ENCODE measurements at regions not wholly inside any gene's neighbourhood (a gene's known extent, or its start where the extent isn't known, plus 50 kb on each side); places are given as distances from the start of the nearest gene placed in this dataset.
"Not testable (repeated sequence)": the region's sequence is repeated elsewhere in the genome, so short reads cannot be mapped to it uniquely, and the experiment has no call there.

DNA sequence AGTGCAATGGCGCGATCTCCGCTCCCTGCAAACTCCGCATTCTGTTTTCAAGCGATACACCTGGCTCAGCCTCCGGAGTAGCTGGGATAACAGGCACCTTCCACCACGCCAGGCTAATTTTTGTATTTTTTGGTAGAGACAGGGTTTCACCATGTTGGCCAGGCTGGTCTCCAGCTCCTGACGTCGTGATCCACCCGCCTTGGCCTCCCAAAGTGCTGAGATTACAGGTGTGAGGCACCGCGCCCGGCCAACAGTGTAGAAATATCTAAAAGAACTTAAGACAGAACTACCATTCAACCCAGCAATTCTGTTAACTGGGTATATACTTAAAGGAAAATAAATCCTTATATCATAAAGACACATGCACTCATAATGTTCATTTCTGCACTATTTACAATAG is 335.3 kb upstream of the LUZP2 start:
- DNase-seq (ENCODE audit: low read depth), result no peak
- no peak overlapping the region for H3K4me3 ChIP-seq (ENCODE audit: control insufficient read depth, low read depth, low read length)
- TF ChIP-seq, protein P1, sequence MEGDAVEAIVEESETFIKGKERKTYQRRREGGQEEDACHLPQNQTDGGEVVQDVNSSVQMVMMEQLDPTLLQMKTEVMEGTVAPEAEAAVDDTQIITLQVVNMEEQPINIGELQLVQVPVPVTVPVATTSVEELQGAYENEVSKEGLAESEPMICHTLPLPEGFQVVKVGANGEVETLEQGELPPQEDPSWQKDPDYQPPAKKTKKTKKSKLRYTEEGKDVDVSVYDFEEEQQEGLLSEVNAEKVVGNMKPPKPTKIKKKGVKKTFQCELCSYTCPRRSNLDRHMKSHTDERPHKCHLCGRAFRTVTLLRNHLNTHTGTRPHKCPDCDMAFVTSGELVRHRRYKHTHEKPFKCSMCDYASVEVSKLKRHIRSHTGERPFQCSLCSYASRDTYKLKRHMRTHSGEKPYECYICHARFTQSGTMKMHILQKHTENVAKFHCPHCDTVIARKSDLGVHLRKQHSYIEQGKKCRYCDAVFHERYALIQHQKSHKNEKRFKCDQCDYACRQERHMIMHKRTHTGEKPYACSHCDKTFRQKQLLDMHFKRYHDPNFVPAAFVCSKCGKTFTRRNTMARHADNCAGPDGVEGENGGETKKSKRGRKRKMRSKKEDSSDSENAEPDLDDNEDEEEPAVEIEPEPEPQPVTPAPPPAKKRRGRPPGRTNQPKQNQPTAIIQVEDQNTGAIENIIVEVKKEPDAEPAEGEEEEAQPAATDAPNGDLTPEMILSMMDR (IDR thresholded peaks at IDR 0.05; ENCODE audit: control insufficient read depth, insufficient read depth, low read depth, low read length, missing control alignments), result no peak

DNA sequence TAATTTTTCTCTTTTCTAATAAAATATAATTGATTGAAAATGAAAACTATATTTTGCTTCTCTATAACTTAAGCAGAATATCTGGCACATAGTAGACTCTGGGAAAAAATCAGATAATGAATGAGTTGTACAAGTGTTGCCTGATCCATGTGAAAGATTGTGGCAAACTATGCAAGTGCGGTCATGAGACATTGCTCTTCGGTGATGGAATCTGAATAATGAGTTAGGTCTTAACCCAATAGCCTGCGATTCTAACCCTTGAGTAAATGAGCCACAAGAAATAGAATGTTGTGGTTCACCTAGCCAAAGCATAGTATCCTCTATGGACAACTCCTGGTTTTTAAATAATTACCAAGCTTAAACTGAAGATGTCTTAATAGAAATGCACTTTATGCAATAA is 333.7 kb upstream of the LUZP2 start:
- TF ChIP-seq, protein P1 (IDR thresholded peaks at IDR 0.05; ENCODE audit: control insufficient read depth, insufficient read depth, low read depth, low read length, missing control alignments), result no peak
- H3K4me3 ChIP-seq (ENCODE audit: control insufficient read depth, low read depth, low read length), result no peak overlapping the region
- no peak for DNase-seq (ENCODE audit: low read depth)

DNA sequence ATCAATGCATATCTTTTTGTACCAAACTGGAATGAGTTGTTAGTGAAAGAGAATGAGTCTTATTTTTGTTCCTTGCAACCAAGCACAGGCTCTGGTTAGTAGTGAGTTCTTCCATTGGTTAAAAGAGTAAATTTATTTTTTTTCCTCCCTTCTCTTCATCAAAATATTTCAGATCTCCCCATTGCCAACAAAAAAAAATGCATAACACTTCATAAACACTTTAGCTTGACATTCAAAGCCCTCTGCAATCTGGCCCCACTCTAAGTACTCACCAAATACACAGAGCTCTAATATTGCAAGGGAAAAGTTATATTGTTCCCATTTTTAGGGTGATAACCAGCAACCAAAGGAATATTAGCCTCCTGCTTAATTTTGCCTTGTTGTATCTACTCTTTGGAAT is 333.0 kb upstream of the LUZP2 start:
- TF ChIP-seq, protein P1 (IDR thresholded peaks at IDR 0.05; ENCODE audit: control insufficient read depth, insufficient read depth, low read depth, low read length, missing control alignments), result no peak
- H3K4me3 ChIP-seq (ENCODE audit: control insufficient read depth, low read depth, low read length), result no peak overlapping the region
- no peak for DNase-seq (ENCODE audit: low read depth)

DNA sequence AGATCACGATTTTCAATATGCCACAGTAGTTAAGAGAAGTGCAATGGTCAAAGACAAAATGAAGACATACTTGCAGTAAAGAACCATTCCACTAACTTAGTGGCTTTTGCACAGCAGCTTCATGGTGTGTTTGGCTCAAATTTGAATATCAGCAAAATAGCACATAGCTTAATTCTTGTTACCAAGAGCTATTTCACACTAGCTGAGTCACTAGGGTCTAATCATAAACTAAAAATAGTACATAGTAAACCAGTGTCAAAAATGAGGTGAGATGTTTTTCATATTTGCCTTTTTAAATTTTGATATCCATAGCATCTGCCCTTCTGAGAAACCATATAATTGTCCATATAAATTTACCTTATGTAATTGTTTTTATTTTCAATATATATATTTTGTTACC is 325.0 kb upstream of the LUZP2 start:
- no peak overlapping the region for H3K4me3 ChIP-seq (ENCODE audit: control insufficient read depth, low read depth, low read length)
- DNase-seq (ENCODE audit: low read depth), result no peak
- TF ChIP-seq, protein P1 (IDR thresholded peaks at IDR 0.05; ENCODE audit: control insufficient read depth, insufficient read depth, low read depth, low read length, missing control alignments), result no peak

DNA sequence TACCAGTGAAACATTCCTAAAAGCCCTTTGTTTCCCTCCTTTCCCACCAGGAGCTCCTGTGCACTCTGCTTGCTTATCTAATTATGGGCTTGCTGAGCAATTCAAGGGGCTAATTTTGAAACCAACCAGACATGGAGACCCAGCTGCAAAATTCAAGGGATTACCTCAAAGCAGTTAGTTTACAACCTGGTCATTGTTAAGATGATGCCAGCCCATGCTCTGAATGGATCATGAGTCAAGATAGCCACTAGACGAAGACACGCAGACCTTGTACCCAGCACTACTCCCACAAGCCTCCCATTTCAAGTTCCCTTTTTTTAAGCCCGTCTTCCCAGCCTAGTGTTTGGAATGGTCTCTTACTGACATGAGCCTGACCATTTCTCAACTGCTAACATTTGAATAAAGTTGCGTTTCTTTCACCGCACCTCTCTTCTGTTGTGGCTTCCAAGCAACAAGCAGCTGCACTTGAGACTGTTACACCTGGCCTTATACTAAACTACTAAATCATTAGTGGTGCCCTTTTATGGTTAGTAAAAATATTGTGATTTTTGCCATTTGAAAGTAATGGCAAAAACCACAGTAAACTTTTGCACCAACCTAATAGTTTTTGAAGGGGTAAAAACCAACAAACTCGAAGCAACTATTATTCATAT is 315.3 kb upstream of the LUZP2 start:
- DNase-seq (ENCODE audit: low read depth), result no peak
- TF ChIP-seq, protein P1 (IDR thresholded peaks at IDR 0.05; ENCODE audit: control insufficient read depth, insufficient read depth, low read depth, low read length, missing control alignments), result no peak
- H3K4me3 ChIP-seq (ENCODE audit: control insufficient read depth, low read depth, low read length), result no peak overlapping the region

DNA sequence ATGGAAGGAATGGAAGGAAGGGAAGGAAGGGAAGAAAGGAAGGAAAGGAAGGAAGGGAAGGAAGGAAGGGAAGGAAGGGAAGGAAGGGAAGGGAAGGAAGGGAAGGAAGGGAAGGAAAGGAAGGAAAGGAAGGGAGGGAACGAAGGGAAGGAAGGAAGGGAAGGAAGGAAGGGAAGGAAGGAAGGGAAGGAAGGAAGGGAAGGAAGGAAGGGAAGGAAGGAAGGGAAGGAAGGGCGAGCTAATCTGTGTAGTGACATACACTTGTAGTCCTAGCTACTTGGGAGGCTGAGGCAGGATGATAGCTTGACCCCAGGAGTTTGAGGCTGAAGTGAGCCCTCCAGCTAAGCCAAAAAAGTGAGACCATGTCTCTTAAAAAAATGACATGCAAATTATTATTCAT is 311.3 kb upstream of the LUZP2 start:
- H3K4me3 ChIP-seq (ENCODE audit: control insufficient read depth, low read depth, low read length); DNase-seq (ENCODE audit: low read depth): not testable (repeated sequence)

DNA sequence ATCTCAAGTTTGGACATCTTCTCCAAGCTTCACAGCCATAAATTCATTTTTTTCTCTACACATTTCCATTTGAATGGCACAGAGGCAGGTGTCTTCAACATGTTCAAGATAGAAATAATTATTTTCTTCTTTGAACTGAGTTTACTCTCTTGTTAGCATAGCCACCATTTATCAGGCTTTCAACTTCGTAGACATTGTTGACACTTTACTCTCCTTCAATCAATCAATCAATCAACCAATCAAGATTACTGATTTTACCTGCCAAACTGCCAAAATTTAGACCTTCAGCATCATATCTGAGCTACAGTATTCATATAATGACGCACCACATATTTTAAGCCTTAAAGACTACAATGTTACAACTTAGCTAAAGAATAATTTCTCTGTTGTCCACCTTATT is 300.1 kb upstream of the LUZP2 start:
- DNase-seq (ENCODE audit: low read depth), result no peak
- TF ChIP-seq, protein P1 (IDR thresholded peaks at IDR 0.05; ENCODE audit: control insufficient read depth, insufficient read depth, low read depth, low read length, missing control alignments), result no peak
- H3K4me3 ChIP-seq (ENCODE audit: control insufficient read depth, low read depth, low read length), result no peak overlapping the region

All from AG09309 (cell line).